ENCODE measurements at regions not wholly inside any gene's neighbourhood (a gene's known extent, or its start where the extent isn't known, plus 50 kb on each side); places are given as distances from the start of the nearest gene placed in this dataset.

DNA sequence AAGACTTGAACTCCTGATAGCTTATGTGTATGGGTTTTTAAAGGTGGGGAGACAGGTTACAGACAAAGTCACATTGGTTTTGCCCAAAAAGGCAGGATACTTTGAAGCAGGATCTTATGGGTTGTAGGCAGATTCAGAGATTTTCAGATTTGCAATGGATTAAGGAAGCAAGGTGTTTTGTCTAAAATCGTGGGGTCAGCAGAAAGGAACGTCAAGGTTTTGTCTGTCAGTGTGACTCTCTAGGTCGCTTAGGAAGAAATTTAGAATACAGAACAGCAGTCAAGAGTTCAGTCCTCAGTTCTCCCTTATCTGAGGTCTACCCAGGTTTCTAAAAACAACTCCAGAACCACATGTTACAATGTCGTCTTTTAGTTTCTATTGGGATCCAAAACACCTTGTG, 361.0 kb downstream of the SQOR start:
- no peak for DNase-seq (ENCODE audit: low spot score in 2 of 2)
- no peak overlapping the region for H3K4me3 ChIP-seq (ENCODE audit: low read depth, poor library complexity, severe bottlenecking)
- TF ChIP-seq POLR2A (IDR thresholded peaks at IDR 0.05) (no peak), CTCF (IDR thresholded peaks at IDR 0.05) (no peak)
- WGBS, 2 donors, result 83 to 84% methylated on average over 4 of the region's 4 CpGs
- intact Hi-C loops (cut with DNase I; ENCODE audit: low total_unique reads), result no loop called here

GRCh38 chr15:46014532-46014931, 379.7 kb downstream of the SQOR start:
- DNase-seq (ENCODE audit: low spot score in 2 of 2), result no peak
- WGBS, 2 donors, result 89 to 96% methylated on average over 3 of the region's 3 CpGs
- no peak for TF ChIP-seq POLR2A (IDR thresholded peaks at IDR 0.05)
- no peak for TF ChIP-seq CTCF (IDR thresholded peaks at IDR 0.05)
- intact Hi-C loops (cut with DNase I; ENCODE audit: low total_unique reads), result no loop called here
- no peak overlapping the region for H3K4me3 ChIP-seq (ENCODE audit: low read depth, poor library complexity, severe bottlenecking)

GRCh38 chr15:46034755-46035154, 399.9 kb downstream of the SQOR start:
- TF ChIP-seq CTCF (IDR thresholded peaks at IDR 0.05) (no peak), POLR2A (IDR thresholded peaks at IDR 0.05) (no peak)
- DNase-seq (ENCODE audit: low spot score in 2 of 2), result no peak

GRCh38 chr15:46039703-46040102, 404.9 kb downstream of the SQOR start:
- intact Hi-C loops (cut with DNase I; ENCODE audit: low total_unique reads), result no loop called here
- TF ChIP-seq CTCF (IDR thresholded peaks at IDR 0.05), result no peak
- TF ChIP-seq POLR2A (IDR thresholded peaks at IDR 0.05), result no peak
- 68 to 80% methylated on average over 4 of the region's 4 CpGs for WGBS, 2 donors
- DNase-seq (ENCODE audit: low spot score in 2 of 2), result no peak
- H3K4me3 ChIP-seq (ENCODE audit: low read depth, poor library complexity, severe bottlenecking), result no peak overlapping the region

More at GRCh38 chr15:46034755-46035154, 399.9 kb downstream of the SQOR start:
- no peak overlapping the region for H3K4me3 ChIP-seq (ENCODE audit: low read depth, poor library complexity, severe bottlenecking)
- intact Hi-C loops (cut with DNase I; ENCODE audit: low total_unique reads), result no loop called here
- 79 to 82% methylated on average over 2 of the region's 2 CpGs for WGBS, 2 donors

DNA sequence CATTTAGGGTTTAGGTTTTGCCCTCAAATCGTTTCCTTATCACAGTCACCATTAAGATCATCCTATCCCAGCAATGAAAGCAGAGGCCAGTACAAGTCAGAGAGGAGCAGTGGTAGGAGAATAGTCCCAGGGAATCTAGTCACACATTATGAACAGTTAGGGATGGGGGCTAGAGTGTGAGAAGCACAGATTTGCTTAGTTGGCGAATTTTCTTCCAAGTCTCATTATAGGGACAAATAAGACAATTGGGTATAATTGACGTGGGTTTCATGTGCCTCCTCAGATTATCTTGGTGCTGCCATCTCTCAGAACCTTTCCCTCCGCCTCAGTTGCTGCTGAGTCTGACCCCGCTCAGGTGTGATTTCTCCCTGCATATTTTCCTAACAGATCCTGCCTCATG, 407.1 kb downstream of the SQOR start:
- no peak for DNase-seq (ENCODE audit: low spot score in 2 of 2)
- 87 to 91% methylated on average over 5 of the region's 5 CpGs for WGBS, 2 donors
- no peak for TF ChIP-seq CTCF (IDR thresholded peaks at IDR 0.05)
- no peak for TF ChIP-seq POLR2A (IDR thresholded peaks at IDR 0.05)
- intact Hi-C loops (cut with DNase I; ENCODE audit: low total_unique reads), result no loop called here
- H3K4me3 ChIP-seq (ENCODE audit: low read depth, poor library complexity, severe bottlenecking), result no peak overlapping the region

DNA sequence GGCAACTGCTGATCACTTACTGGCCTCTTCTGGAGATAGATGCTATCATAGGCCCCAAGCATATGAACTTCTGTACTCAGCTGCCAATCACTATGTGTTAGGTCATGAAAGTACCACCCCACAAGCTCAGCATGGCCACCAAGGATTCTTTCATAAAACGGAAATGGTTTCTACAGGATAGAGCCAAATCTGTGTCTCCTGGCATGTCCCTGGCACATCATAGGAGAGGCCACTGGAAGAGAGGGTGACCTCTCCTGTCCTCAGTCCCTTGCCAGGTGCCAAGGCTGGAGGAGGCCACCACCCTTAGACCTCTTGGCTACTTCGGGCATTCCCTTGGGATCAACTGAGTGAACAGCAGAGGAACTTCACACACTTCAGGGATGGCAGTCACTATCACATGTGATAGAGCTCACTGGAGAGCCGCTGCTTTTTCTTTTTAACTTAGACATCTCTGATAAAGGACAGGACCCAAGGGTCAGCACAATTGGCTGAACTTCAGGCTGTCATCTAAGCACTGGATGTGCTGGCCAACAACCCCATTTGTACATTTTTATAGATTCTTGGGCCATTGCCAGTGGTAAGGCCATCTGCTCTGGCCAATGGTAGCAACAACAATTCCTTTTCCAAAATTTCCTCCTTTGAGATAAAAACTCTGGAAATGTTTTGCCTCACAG, 425.2 kb downstream of the SQOR start:
- DNase-seq (ENCODE audit: low spot score in 2 of 2), result no peak
- intact Hi-C loops (cut with DNase I; ENCODE audit: low total_unique reads), result no loop called here
- no peak for TF ChIP-seq CTCF (IDR thresholded peaks at IDR 0.05)
- TF ChIP-seq POLR2A (IDR thresholded peaks at IDR 0.05), result no peak
- 58 to 75% methylated on average over 3 of the region's 3 CpGs for WGBS, 2 donors
- no peak overlapping the region for H3K4me3 ChIP-seq (ENCODE audit: low read depth, poor library complexity, severe bottlenecking)

Measured in lower leg skin (tissue), 4 donors.